HepG2 (cell line): ENCODE measurements at regions not wholly inside any gene's neighbourhood (a gene's known extent, or its start where the extent isn't known, plus 50 kb on each side); places are given as distances from the start of the nearest gene placed in this dataset.
A peak's percentile ranks its signal among the peaks of the same experiment; 100 is the strongest.

Experiments used
- ATAC-seq: fragments of 200-7000 bp; cut with Tn5 transposase; 3 replicates; pipeline ENCODE4 v1.9.1; 2020; ENCODE audit warnings: mild to moderate bottlenecking, moderate library complexity
- BruUV-seq: library from RNA; stranded (reverse); fragments of 400-500 nt; replicated peaks from 2 replicates; lab custom pipeline; 2021; lab: Mats Ljungman, UMichigan
- CTCF ChIA-PET: fragments of 300-600 bp; formaldehyde crosslinking; extraction: SDS; loops from one replicate; lab custom pipeline; 2021; ENCODE audit warnings: low total read pairs, inconsistent platforms, low intra/inter-chr PET ratio; lab: Yijun Ruan, JAX
- POLR2A ChIA-PET: fragments of 350-600 bp; sonication (Branson Sonifier 250); formaldehyde crosslinking; loops from one replicate; lab custom pipeline; 2020; ENCODE audit warnings: antibody characterized with exemption, inconsistent platforms; lab: Yijun Ruan, JAX
- DNase-seq: peaks from one replicate; pipeline ENCODE4 v3.0.0-alpha.2; 2015; ENCODE audit warnings: low spot score
- FAIRE-seq: peaks from 3 replicates; lab custom pipeline; 2011; peaks lifted over from hg19 to GRCh38; lab: Jason Lieb, UNC
- H2AFZ ChIP-seq: one replicate; pipeline ENCODE4 v1.6.1; 2011; ENCODE audit warnings: low read length, inconsistent platforms
- H3K27ac ChIP-seq: fragments of 300-600 bp; 3 replicates; pipeline ENCODE4 v1.8.0; 2011; ENCODE audit warnings: mixed run types, mild to moderate bottlenecking, mixed read lengths, low read length, inconsistent platforms; ENCODE audit not compliant: insufficient read depth; ENCODE audit errors: extremely low read length
- H3K27me3 ChIP-seq, 2 experiments: fragments of 200-600 bp in 1 of 2; 2 replicates in 1 of 2; 3 replicates in 1 of 2; pipeline versions ENCODE4 v1.6.0 to v1.8.0; 2011; ENCODE audit warnings: low read length in 2 of 2, mild to moderate bottlenecking in 2 of 2, moderate library complexity in 2 of 2, inconsistent platforms in 1 of 2; ENCODE audit not compliant: insufficient read depth in 2 of 2, control insufficient read depth in 1 of 2
- H3K36me3 ChIP-seq, 2 experiments: fragments of 200-600 bp in 1 of 2; replicated peaks in 1 of 2; 2 replicates in 1 of 2; 3 replicates in 1 of 2; pipeline versions ENCODE4 v1.5.1 to v1.8.0; 2011; ENCODE audit warnings: low read length in 2 of 2, inconsistent platforms in 1 of 2; ENCODE audit not compliant: insufficient read depth in 2 of 2, control insufficient read depth in 1 of 2
- H3K4me1 ChIP-seq: 2 replicates; pipeline ENCODE4 v1.5.1; 2012; ENCODE audit warnings: low read length, inconsistent platforms; ENCODE audit not compliant: insufficient read depth
- H3K4me2 ChIP-seq: 2 replicates; pipeline ENCODE4 v1.6.0; 2011; ENCODE audit warnings: low read depth, low read length, inconsistent platforms
- H3K4me3 ChIP-seq, 3 experiments: fragments of 200-600 bp in 1 of 3; sonication (generic), shearing (Covaris generic) in 1 of 3; replicated peaks in 1 of 3; 2 replicates each; pipeline ENCODE4 v1.5.1; 2011 to 2016; ENCODE audit warnings: low read length in 3 of 3, inconsistent platforms in 2 of 3, low read depth in 2 of 3, mild to moderate bottlenecking in 2 of 3, control low read depth in 1 of 3, mixed read lengths in 1 of 3; ENCODE audit not compliant: insufficient read depth in 1 of 3
- H3K79me2 ChIP-seq: one replicate; pipeline ENCODE4 v1.6.1; 2011; ENCODE audit warnings: low read length, inconsistent platforms; ENCODE audit not compliant: insufficient read depth
- H3K9ac ChIP-seq: 2 replicates; pipeline ENCODE4 v1.6.0; 2011; ENCODE audit warnings: mild to moderate bottlenecking, low read depth, low read length, inconsistent platforms; ENCODE audit not compliant: insufficient read depth
- H3K9me3 ChIP-seq: 2 replicates; pipeline ENCODE4 v1.5.1; 2012; ENCODE audit warnings: mild to moderate bottlenecking, low read length
- H4K20me1 ChIP-seq: 2 replicates; pipeline ENCODE4 v1.6.0; 2011; ENCODE audit warnings: inconsistent platforms, mild to moderate bottlenecking, low read length, moderate library complexity; ENCODE audit not compliant: insufficient read depth
- GLI4 ChIP-seq: sonication (generic); formaldehyde crosslinking; IDR thresholded peaks from 2 replicates; pipeline ENCODE4 v1.5.1; 2020; ENCODE audit warnings: missing genetic modification reagents, mild to moderate bottlenecking, moderate library complexity, borderline replicate concordance
- HOXA5 ChIP-seq: sonication (generic); formaldehyde crosslinking; IDR thresholded peaks from 2 replicates; pipeline ENCODE4 v1.4.0; 2020; ENCODE audit warnings: missing genetic modification reagents
- MTF1 ChIP-seq: sonication (generic); formaldehyde crosslinking; IDR thresholded peaks from 2 replicates; pipeline ENCODE4 v1.5.0; 2020; ENCODE audit warnings: missing genetic modification reagents
- SMARCE1 ChIP-seq: fragments of 450-650 bp; IDR thresholded peaks from 2 replicates; pipeline ENCODE4 v1.6.1; 2017; ENCODE audit warnings: borderline replicate concordance
- ZNF101 ChIP-seq: sonication (generic); formaldehyde crosslinking; IDR thresholded peaks from 2 replicates; pipeline ENCODE4 v1.4.0; 2020; ENCODE audit warnings: mild to moderate bottlenecking, low read depth, missing genetic modification reagents, borderline replicate concordance
- ZNF256 ChIP-seq: sonication (generic); formaldehyde crosslinking; conservative IDR thresholded peaks from 2 replicates; pipeline ENCODE4 v1.4.0; 2020; ENCODE audit warnings: missing genetic modification reagents
- WGBS: methylation state at CpG from one replicate; pipeline ENCODE4 v1.1.6; 2017; ENCODE audit warnings: low lambda C conversion rate; 5-methylcytosine and 5-hydroxymethylcytosine counted together
- in situ Hi-C: cut with HindIII; loops from 2 replicates; pipeline ENCODE4 v1.10.0; 2017; ENCODE audit warnings: low pct_unique_long_range_greater_than_20kb; ENCODE audit not compliant: extremely low pct_ligation_motif_present
- intact Hi-C: fragments of 100-400 bp; cut with micrococcal nuclease; formaldehyde crosslinking; loops from one replicate; pipeline ENCODE4 v1.10.0; 2022; ENCODE audit not compliant: unreplicated experiment
- TF ChIP-seq, protein P1 (sequence below): sonication (generic); formaldehyde crosslinking; IDR thresholded peaks from 2 replicates; pipeline ENCODE4 v1.4.0; 2020; ENCODE audit warnings: mild to moderate bottlenecking, missing genetic modification reagents
- TF ChIP-seq, protein P2 (sequence below): sonication (generic); formaldehyde crosslinking; IDR thresholded peaks from 2 replicates; pipeline ENCODE4 v1.5.0; 2020; ENCODE audit warnings: missing genetic modification reagents
- TF ChIP-seq, protein P3 (sequence below): sonication (generic); formaldehyde crosslinking; IDR thresholded peaks from 2 replicates; pipeline ENCODE4 v1.4.0; 2020; ENCODE audit warnings: missing genetic modification reagents
- TF ChIP-seq, protein P4 (sequence below): sonication (generic); formaldehyde crosslinking; IDR thresholded peaks from 2 replicates; pipeline ENCODE4 v1.4.0; 2020; ENCODE audit warnings: missing genetic modification reagents

DNA sequence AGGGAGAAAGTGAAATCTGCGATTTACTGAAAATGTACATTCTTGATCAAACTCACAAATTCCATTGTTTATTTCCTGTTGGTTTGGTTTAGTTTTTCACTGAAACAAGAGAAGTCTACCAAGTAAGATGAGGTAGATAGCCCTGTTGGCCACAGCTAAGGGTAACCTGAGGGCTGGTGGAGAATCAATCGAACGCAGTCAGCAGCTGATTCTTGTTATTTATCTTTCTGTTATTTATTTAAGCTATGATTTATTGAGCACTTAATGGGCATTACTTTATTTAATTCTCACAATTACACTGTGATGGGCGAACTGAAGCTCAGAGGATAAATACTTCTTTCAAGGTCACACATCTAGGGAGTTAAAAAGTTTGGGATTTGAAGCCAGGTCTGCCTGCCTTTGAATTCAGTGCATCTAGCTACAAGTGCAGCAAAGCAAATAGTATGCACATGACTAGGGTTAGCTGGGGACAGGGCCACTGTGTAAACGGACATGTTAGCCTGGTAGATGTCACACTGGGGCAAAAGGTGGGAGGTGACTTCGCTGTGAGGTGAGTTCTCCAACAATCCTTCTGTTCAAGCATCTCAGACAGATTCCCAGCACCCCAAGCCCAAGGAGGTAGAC is 106.5 kb upstream of the GADD45A start:
- no peaks in the 10 kb centered on the region for H3K36me3 ChIP-seq
- ATAC-seq, result peak; percentile 96
- H3K9ac ChIP-seq, result no peak overlapping the region
- no TSS peak for BruUV-seq
- peak overlapping the region; percentile 13; the same call in 1 of the 2 replicates for H3K4me2 ChIP-seq
- peaks cover 53% of the 10 kb centered on the region for H3K4me1 ChIP-seq
- ChIA-PET POLR2A (interaction anchor here (1.3 to 1.9 kb wide), 2 partner anchors 9 to 106 kb away, joined by 3 to 8 read pairs; partner anchors contain the start of gene GADD45A), CTCF (no interaction called here)
- 21% methylated on average over 6 of the region's 6 CpGs for WGBS
- FAIRE-seq, result peak; percentile 88
- intact Hi-C loops (loop anchor here (5.0 kb wide), 1 partner anchor 54 kb away; no protein-coding TSS in a partner anchor), in situ Hi-C loops (no loop called here)
- H3K79me2 ChIP-seq, result no peaks in the 10 kb centered on the region
- no peaks in the 10 kb centered on the region for H4K20me1 ChIP-seq
- DNase-seq, result peak; percentile 73
- H3K4me3 ChIP-seq, result no peak overlapping the region
- H3K9me3 ChIP-seq, result no peaks in the 10 kb centered on the region
- no peak overlapping the region for H2AFZ ChIP-seq
- no peaks in the 10 kb centered on the region; a peak in 1 of 5 replicates for H3K27me3 ChIP-seq
- H3K27ac ChIP-seq, result peak overlapping the region; percentile 22
- TF ChIP-seq, protein P1, sequence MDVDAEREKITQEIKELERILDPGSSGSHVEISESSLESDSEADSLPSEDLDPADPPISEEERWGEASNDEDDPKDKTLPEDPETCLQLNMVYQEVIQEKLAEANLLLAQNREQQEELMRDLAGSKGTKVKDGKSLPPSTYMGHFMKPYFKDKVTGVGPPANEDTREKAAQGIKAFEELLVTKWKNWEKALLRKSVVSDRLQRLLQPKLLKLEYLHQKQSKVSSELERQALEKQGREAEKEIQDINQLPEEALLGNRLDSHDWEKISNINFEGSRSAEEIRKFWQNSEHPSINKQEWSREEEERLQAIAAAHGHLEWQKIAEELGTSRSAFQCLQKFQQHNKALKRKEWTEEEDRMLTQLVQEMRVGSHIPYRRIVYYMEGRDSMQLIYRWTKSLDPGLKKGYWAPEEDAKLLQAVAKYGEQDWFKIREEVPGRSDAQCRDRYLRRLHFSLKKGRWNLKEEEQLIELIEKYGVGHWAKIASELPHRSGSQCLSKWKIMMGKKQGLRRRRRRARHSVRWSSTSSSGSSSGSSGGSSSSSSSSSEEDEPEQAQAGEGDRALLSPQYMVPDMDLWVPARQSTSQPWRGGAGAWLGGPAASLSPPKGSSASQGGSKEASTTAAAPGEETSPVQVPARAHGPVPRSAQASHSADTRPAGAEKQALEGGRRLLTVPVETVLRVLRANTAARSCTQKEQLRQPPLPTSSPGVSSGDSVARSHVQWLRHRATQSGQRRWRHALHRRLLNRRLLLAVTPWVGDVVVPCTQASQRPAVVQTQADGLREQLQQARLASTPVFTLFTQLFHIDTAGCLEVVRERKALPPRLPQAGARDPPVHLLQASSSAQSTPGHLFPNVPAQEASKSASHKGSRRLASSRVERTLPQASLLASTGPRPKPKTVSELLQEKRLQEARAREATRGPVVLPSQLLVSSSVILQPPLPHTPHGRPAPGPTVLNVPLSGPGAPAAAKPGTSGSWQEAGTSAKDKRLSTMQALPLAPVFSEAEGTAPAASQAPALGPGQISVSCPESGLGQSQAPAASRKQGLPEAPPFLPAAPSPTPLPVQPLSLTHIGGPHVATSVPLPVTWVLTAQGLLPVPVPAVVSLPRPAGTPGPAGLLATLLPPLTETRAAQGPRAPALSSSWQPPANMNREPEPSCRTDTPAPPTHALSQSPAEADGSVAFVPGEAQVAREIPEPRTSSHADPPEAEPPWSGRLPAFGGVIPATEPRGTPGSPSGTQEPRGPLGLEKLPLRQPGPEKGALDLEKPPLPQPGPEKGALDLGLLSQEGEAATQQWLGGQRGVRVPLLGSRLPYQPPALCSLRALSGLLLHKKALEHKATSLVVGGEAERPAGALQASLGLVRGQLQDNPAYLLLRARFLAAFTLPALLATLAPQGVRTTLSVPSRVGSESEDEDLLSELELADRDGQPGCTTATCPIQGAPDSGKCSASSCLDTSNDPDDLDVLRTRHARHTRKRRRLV (CRISPR knock-in tag), result no peak
- TF ChIP-seq ZNF101 (no peak), HOXA5 (CRISPR knock-in tag) (no peak), ZNF256 (no peak), GLI4 (no peak), SMARCE1 (no peak), MTF1 (no peak)
- TF ChIP-seq, protein P2, sequence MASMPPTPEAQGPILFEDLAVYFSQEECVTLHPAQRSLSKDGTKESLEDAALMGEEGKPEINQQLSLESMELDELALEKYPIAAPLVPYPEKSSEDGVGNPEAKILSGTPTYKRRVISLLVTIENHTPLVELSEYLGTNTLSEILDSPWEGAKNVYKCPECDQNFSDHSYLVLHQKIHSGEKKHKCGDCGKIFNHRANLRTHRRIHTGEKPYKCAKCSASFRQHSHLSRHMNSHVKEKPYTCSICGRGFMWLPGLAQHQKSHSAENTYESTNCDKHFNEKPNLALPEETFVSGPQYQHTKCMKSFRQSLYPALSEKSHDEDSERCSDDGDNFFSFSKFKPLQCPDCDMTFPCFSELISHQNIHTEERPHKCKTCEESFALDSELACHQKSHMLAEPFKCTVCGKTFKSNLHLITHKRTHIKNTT (CRISPR knock-in tag), result no peak
- TF ChIP-seq, protein P3, sequence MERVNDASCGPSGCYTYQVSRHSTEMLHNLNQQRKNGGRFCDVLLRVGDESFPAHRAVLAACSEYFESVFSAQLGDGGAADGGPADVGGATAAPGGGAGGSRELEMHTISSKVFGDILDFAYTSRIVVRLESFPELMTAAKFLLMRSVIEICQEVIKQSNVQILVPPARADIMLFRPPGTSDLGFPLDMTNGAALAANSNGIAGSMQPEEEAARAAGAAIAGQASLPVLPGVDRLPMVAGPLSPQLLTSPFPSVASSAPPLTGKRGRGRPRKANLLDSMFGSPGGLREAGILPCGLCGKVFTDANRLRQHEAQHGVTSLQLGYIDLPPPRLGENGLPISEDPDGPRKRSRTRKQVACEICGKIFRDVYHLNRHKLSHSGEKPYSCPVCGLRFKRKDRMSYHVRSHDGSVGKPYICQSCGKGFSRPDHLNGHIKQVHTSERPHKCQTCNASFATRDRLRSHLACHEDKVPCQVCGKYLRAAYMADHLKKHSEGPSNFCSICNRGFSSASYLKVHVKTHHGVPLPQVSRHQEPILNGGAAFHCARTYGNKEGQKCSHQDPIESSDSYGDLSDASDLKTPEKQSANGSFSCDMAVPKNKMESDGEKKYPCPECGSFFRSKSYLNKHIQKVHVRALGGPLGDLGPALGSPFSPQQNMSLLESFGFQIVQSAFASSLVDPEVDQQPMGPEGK (CRISPR knock-in tag), result 0 out of 2 replicates have a peak, but pooled peaks have one; percentile 27
- TF ChIP-seq, protein P4, sequence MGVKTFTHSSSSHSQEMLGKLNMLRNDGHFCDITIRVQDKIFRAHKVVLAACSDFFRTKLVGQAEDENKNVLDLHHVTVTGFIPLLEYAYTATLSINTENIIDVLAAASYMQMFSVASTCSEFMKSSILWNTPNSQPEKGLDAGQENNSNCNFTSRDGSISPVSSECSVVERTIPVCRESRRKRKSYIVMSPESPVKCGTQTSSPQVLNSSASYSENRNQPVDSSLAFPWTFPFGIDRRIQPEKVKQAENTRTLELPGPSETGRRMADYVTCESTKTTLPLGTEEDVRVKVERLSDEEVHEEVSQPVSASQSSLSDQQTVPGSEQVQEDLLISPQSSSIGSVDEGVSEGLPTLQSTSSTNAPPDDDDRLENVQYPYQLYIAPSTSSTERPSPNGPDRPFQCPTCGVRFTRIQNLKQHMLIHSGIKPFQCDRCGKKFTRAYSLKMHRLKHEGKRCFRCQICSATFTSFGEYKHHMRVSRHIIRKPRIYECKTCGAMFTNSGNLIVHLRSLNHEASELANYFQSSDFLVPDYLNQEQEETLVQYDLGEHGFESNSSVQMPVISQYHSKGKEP (CRISPR knock-in tag), result no peak
